HFFc6 (cell line): ENCODE measurements at regions not wholly inside any gene's neighbourhood (a gene's known extent, or its start where the extent isn't known, plus 50 kb on each side); places are given as distances from the start of the nearest gene placed in this dataset.

Experiments used
- DNase-seq: peaks from one replicate; pipeline ENCODE4 v3.0.0-alpha.2; 2018
- H3K27ac Mint-ChIP-seq: 2 replicates; pipeline ENCODE4 v1.8.0; 2020; ENCODE audit warnings: mild to moderate bottlenecking, mixed read lengths
- H3K27me3 Mint-ChIP-seq: 2 replicates; pipeline ENCODE4 v1.8.0; 2021; ENCODE audit warnings: mild to moderate bottlenecking, moderate library complexity, mixed read lengths; ENCODE audit not compliant: insufficient read depth
- H3K36me3 Mint-ChIP-seq: 2 replicates; pipeline ENCODE4 v1.8.0; 2021; ENCODE audit warnings: low read depth, mixed read lengths
- H3K4me1 Mint-ChIP-seq: 2 replicates; pipeline ENCODE4 v1.8.0; 2020; ENCODE audit warnings: low read depth, mixed read lengths
- H3K4me3 Mint-ChIP-seq: 2 replicates; pipeline ENCODE4 v1.8.0; 2020; ENCODE audit warnings: mild to moderate bottlenecking, moderate library complexity, mixed read lengths
- H3K9me3 Mint-ChIP-seq: 2 replicates; pipeline ENCODE4 v1.8.0; 2020; ENCODE audit warnings: mild to moderate bottlenecking, mixed read lengths
- CTCF ChIP-seq: fragments of 200-600 bp; sonication (generic); IDR thresholded peaks from 2 replicates; pipeline ENCODE4 v1.5.0; 2021; ENCODE audit warnings: antibody characterized with exemption, mild to moderate bottlenecking

GRCh38 chr3:146757759-146758158 lies 152.6 kb upstream of the PLSCR5 start:
- peaks cover 8% of the 10 kb centered on the region; the same call in 1 of the 2 replicates for H3K4me1 Mint-ChIP-seq
- H3K9me3 Mint-ChIP-seq, result no peaks in the 10 kb centered on the region
- H3K4me3 Mint-ChIP-seq, result no peak overlapping the region
- no peak for DNase-seq
- peaks cover under 1% of the 10 kb centered on the region; the same call in 1 of the 2 replicates for H3K36me3 Mint-ChIP-seq
- H3K27ac Mint-ChIP-seq, result no peak overlapping the region
- no peak for TF ChIP-seq CTCF
- H3K27me3 Mint-ChIP-seq, result no peaks in the 10 kb centered on the region; the same call in 1 of the 2 replicates

GRCh38 chr3:146750196-146750595 lies 145.1 kb upstream of the PLSCR5 start:
- H3K27ac Mint-ChIP-seq, result peak overlapping the region; percentile 80
- peak; percentile 76 for DNase-seq
- H3K9me3 Mint-ChIP-seq, result peaks cover 9% of the 10 kb centered on the region
- no peak for TF ChIP-seq CTCF
- H3K36me3 Mint-ChIP-seq, result peaks cover 31% of the 10 kb centered on the region
- H3K27me3 Mint-ChIP-seq, result no peaks in the 10 kb centered on the region
- peaks cover 64% of the 10 kb centered on the region for H3K4me1 Mint-ChIP-seq
- peak overlapping the region; percentile 54 for H3K4me3 Mint-ChIP-seq

GRCh38 chr3:146747928-146748327 lies 142.8 kb upstream of the PLSCR5 start:
- Mint-ChIP-seq H3K4me1 (peaks cover 77% of the 10 kb centered on the region), H3K27me3 (no peaks in the 10 kb centered on the region), H3K9me3 (peaks cover 9% of the 10 kb centered on the region), H3K36me3 (peaks cover 37% of the 10 kb centered on the region), H3K27ac (peak overlapping the region; percentile 86), H3K4me3 (peak overlapping the region; percentile 46; the same call in 1 of the 2 replicates)
- TF ChIP-seq CTCF, result peak; percentile 71
- peak; percentile 72 for DNase-seq

- Mint-ChIP-seq H3K27ac (peak overlapping the region; percentile 83), H3K27me3 (no peaks in the 10 kb centered on the region), H3K4me1 (peaks cover 77% of the 10 kb centered on the region), H3K36me3 (peaks cover 29% of the 10 kb centered on the region), H3K4me3 (no peak overlapping the region), H3K9me3 (peaks cover 9% of the 10 kb centered on the region)
- no peak for DNase-seq
- no peak for TF ChIP-seq CTCF
Observed at GRCh38 chr3:146747051-146747450, 141.9 kb upstream of the PLSCR5 start.

- no peak for TF ChIP-seq CTCF
- Mint-ChIP-seq H3K27ac (peak overlapping the region; percentile 83), H3K9me3 (peaks cover 4% of the 10 kb centered on the region; the same call in 1 of the 2 replicates), H3K4me1 (peaks cover 70% of the 10 kb centered on the region), H3K36me3 (peaks cover 24% of the 10 kb centered on the region), H3K27me3 (no peaks in the 10 kb centered on the region), H3K4me3 (no peak overlapping the region)
- peak; percentile 64 for DNase-seq
Observed at GRCh38 chr3:146746190-146746589, 141.0 kb upstream of the PLSCR5 start.
